HG03442 (cell line): ENCODE measurements at regions not wholly inside any gene's neighbourhood (a gene's known extent, or its start where the extent isn't known, plus 50 kb on each side); places are given as distances from the start of the nearest gene placed in this dataset.
"Not testable (repeated sequence)": the region's sequence is repeated elsewhere in the genome, so short reads cannot be mapped to it uniquely, and the experiment has no call there.

ENCODE experiments used
- ATAC-seq: cut with Tn5 transposase; IDR thresholded peaks from one replicate; pipeline ENCODE4 v1.9.1; 2021; ENCODE audit warnings: mild to moderate bottlenecking, moderate library complexity; ENCODE audit not compliant: unreplicated experiment

- ATAC-seq, result not testable (repeated sequence)
Observed at GRCh38 chr17:21550031-21550430, 142.3 kb upstream of the KCNJ18 start.

- peak; percentile 68 for ATAC-seq
Observed at GRCh38 chr17:21551081-21551881, 141.0 kb upstream of the KCNJ18 start.

GRCh38 chr17:21558921-21559320 is 133.4 kb upstream of the KCNJ18 start:
- ATAC-seq, result not testable (repeated sequence)

- ATAC-seq, result no peak
Observed at GRCh38 chr17:21564262-21564661, 128.1 kb upstream of the KCNJ18 start.

GRCh38 chr17:21564757-21565156 is 127.6 kb upstream of the KCNJ18 start:
- not testable (repeated sequence) for ATAC-seq

GRCh38 chr17:21570427-21570826 is 121.9 kb upstream of the KCNJ18 start:
- ATAC-seq, result not testable (repeated sequence)

- ATAC-seq, result not testable (repeated sequence)
Observed at GRCh38 chr17:21572148-21572547, 120.2 kb upstream of the KCNJ18 start.

- not testable (repeated sequence) for ATAC-seq
Observed at GRCh38 chr17:21573271-21573960, 118.9 kb upstream of the KCNJ18 start.

GRCh38 chr17:21573961-21574610 is 118.2 kb upstream of the KCNJ18 start:
- ATAC-seq, result no peak

GRCh38 chr17:21574611-21575255 is 117.6 kb upstream of the KCNJ18 start:
- not testable (repeated sequence) for ATAC-seq

GRCh38 chr17:21578783-21579182 is 113.5 kb upstream of the KCNJ18 start:
- not testable (repeated sequence) for ATAC-seq

GRCh38 chr17:21592774-21593173 is 99.5 kb upstream of the KCNJ18 start:
- no peak for ATAC-seq

- ATAC-seq, result not testable (repeated sequence)
Observed at GRCh38 chr17:21593452-21594105, 98.7 kb upstream of the KCNJ18 start.

- no peak for ATAC-seq
Observed at GRCh38 chr17:21595086-21595485, 97.2 kb upstream of the KCNJ18 start.

- ATAC-seq, result no peak
Observed at GRCh38 chr17:21602176-21602575, 90.1 kb upstream of the KCNJ18 start.

GRCh38 chr17:21603292-21603691 is 89.0 kb upstream of the KCNJ18 start:
- ATAC-seq, result not testable (repeated sequence)

- ATAC-seq, result not testable (repeated sequence)
Observed at GRCh38 chr17:21611443-21611842, 80.9 kb upstream of the KCNJ18 start.

- ATAC-seq, result not testable (repeated sequence)
Observed at GRCh38 chr17:21612123-21613070, 79.9 kb upstream of the KCNJ18 start.

GRCh38 chr17:21613071-21613429 is 79.3 kb upstream of the KCNJ18 start:
- ATAC-seq, result no peak
